Hepatocyte (in vitro differentiated cells): ENCODE measurements at regions not wholly inside any gene's neighbourhood (a gene's known extent, or its start where the extent isn't known, plus 50 kb on each side); places are given as distances from the start of the nearest gene placed in this dataset.

ENCODE experiments used
- DNase-seq: peaks from one replicate; pipeline ENCODE4 v3.0.0-alpha.2; 2016; ENCODE audit warnings: low spot score
- H2AFZ ChIP-seq: fragments of 200-600 bp; sonication (generic); 2 replicates; pipeline ENCODE4 v1.6.0; 2016; ENCODE audit warnings: antibody characterized with exemption, mild to moderate bottlenecking
- H3K27ac ChIP-seq: fragments of 200-600 bp; sonication (generic); 2 replicates; pipeline ENCODE4 v1.5.1; 2016; ENCODE audit warnings: mild to moderate bottlenecking
- H3K27me3 ChIP-seq: fragments of 200-600 bp; sonication (generic); 2 replicates; pipeline ENCODE4 v1.6.1; 2016
- H3K36me3 ChIP-seq: fragments of 200-600 bp; sonication (generic); replicated peaks from 2 replicates; pipeline ENCODE4 v1.5.1; 2016; ENCODE audit warnings: low read depth; ENCODE audit not compliant: insufficient read depth
- H3K4me1 ChIP-seq: fragments of 200-600 bp; sonication (generic); 2 replicates; pipeline ENCODE4 v1.5.1; 2016; ENCODE audit warnings: mild to moderate bottlenecking, moderate library complexity; ENCODE audit not compliant: insufficient read depth
- H3K4me2 ChIP-seq: fragments of 200-600 bp; sonication (generic); 2 replicates; pipeline ENCODE4 v1.6.0; 2016
- H3K4me3 ChIP-seq: fragments of 200-600 bp; sonication (generic); 2 replicates; pipeline ENCODE4 v1.5.1; 2016; ENCODE audit warnings: mild to moderate bottlenecking
- H3K79me2 ChIP-seq: fragments of 200-600 bp; sonication (generic); 2 replicates; pipeline ENCODE4 v1.6.0; 2017; ENCODE audit warnings: mild to moderate bottlenecking
- H3K9me2 ChIP-seq: fragments of 200-600 bp; sonication (generic); replicated peaks from 2 replicates; pipeline ENCODE4 v1.6.0; 2017; ENCODE audit warnings: mild to moderate bottlenecking; ENCODE audit not compliant: insufficient read depth
- H3K9me3 ChIP-seq: fragments of 200-600 bp; sonication (generic); 2 replicates; pipeline ENCODE4 v1.5.1; 2016; ENCODE audit warnings: low read depth, mild to moderate bottlenecking
- H4K20me1 ChIP-seq: fragments of 200-600 bp; sonication (generic); 2 replicates; pipeline ENCODE4 v1.6.0; 2016; ENCODE audit warnings: mild to moderate bottlenecking; ENCODE audit not compliant: insufficient read depth, poor library complexity, severe bottlenecking
- EZH2 ChIP-seq: fragments of 200-600 bp; sonication (generic); IDR thresholded peaks from 2 replicates; pipeline ENCODE4 v1.6.1; 2016; ENCODE audit warnings: antibody characterized with exemption, mild to moderate bottlenecking, borderline replicate concordance
- EZH2phosphoT487 ChIP-seq: fragments of 200-600 bp; sonication (generic); IDR thresholded peaks from one replicate; pipeline ENCODE4 v1.6.1; 2018; ENCODE audit warnings: antibody characterized with exemption, mild to moderate bottlenecking, low read depth, moderate library complexity; ENCODE audit not compliant: unreplicated experiment, severe bottlenecking
- WGBS: methylation state at CpG from one replicate; pipeline ENCODE4 v1.1.6; 2016; ENCODE audit warnings: low lambda C conversion rate; ENCODE audit errors: missing lambda C conversion rate; 5-methylcytosine and 5-hydroxymethylcytosine counted together
- TF ChIP-seq, protein P1 (sequence below): fragments of 200-600 bp; sonication (generic); IDR thresholded peaks from 2 replicates; pipeline ENCODE4 v1.5.1; 2016; ENCODE audit warnings: antibody characterized with exemption, mild to moderate bottlenecking; ENCODE audit not compliant: poor library complexity

- Histone ChIP-seq H3K79me2 (no peaks in the 10 kb centered on the region), H2AFZ (no peak overlapping the region), H3K9me3 (no peaks in the 10 kb centered on the region), H3K36me3 (no peaks in the 10 kb centered on the region), H3K4me3 (no peak overlapping the region), H3K4me2 (no peak overlapping the region), H3K9me2 (no peaks in the 10 kb centered on the region), H3K4me1 (no peaks in the 10 kb centered on the region), H3K27ac (no peak overlapping the region), H4K20me1 (no peaks in the 10 kb centered on the region), H3K27me3 (no peaks in the 10 kb centered on the region)
- TF ChIP-seq EZH2 = no peak
- TF ChIP-seq, protein P1, sequence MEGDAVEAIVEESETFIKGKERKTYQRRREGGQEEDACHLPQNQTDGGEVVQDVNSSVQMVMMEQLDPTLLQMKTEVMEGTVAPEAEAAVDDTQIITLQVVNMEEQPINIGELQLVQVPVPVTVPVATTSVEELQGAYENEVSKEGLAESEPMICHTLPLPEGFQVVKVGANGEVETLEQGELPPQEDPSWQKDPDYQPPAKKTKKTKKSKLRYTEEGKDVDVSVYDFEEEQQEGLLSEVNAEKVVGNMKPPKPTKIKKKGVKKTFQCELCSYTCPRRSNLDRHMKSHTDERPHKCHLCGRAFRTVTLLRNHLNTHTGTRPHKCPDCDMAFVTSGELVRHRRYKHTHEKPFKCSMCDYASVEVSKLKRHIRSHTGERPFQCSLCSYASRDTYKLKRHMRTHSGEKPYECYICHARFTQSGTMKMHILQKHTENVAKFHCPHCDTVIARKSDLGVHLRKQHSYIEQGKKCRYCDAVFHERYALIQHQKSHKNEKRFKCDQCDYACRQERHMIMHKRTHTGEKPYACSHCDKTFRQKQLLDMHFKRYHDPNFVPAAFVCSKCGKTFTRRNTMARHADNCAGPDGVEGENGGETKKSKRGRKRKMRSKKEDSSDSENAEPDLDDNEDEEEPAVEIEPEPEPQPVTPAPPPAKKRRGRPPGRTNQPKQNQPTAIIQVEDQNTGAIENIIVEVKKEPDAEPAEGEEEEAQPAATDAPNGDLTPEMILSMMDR = no peak
- TF ChIP-seq EZH2phosphoT487 = no peak
- 85% methylated on average over 3 of the region's 3 CpGs for WGBS
- DNase-seq = no peak
These were observed 558.6 kb downstream of the TBC1D32 start for GRCh38 chr6:120775698-120776097.

- TF ChIP-seq EZH2 (no peak), EZH2phosphoT487 (no peak)
- TF ChIP-seq, protein P1 = no peak
- no peak overlapping the region for H3K4me3 ChIP-seq
- no peaks in the 10 kb centered on the region for H3K27me3 ChIP-seq
- no peaks in the 10 kb centered on the region for H3K9me2 ChIP-seq
- no peaks in the 10 kb centered on the region for H3K9me3 ChIP-seq
- no peaks in the 10 kb centered on the region for H3K36me3 ChIP-seq
- no peak overlapping the region for H3K4me2 ChIP-seq
- H2AFZ ChIP-seq = no peak overlapping the region
- no peak for DNase-seq
- no peak overlapping the region for H3K27ac ChIP-seq
- 46% methylated on average over 1 of the region's 1 CpG for WGBS
- H3K79me2 ChIP-seq = no peaks in the 10 kb centered on the region
- H4K20me1 ChIP-seq = no peaks in the 10 kb centered on the region
- no peaks in the 10 kb centered on the region for H3K4me1 ChIP-seq
These were observed 560.0 kb downstream of the TBC1D32 start for GRCh38 chr6:120774275-120774674.

DNA sequence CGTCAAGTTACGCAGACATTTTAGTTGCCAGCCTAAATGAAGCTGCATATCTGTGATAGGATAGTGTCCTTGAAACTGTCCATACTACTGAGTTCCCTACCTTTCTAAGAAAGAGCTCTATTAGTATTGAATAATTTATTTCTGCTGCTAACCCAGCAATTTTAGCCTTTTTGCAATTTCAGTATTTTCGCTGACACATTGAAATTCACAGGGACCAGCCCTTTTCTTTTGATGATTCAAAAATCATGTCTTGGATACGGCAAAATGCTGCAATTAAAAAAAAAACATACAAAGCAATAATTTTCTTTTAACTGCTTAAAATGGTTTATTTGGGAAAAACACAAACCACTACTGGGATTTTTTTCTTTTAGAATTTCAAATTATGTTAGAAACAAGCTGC is 563.3 kb downstream of the TBC1D32 start:
- H3K9me3 ChIP-seq = no peaks in the 10 kb centered on the region
- no peak overlapping the region for H3K27ac ChIP-seq
- H3K79me2 ChIP-seq = no peaks in the 10 kb centered on the region
- H2AFZ ChIP-seq = no peak overlapping the region
- no peak for DNase-seq
- H3K4me1 ChIP-seq = no peaks in the 10 kb centered on the region
- no peaks in the 10 kb centered on the region for H3K9me2 ChIP-seq
- no peaks in the 10 kb centered on the region for H3K36me3 ChIP-seq
- no peaks in the 10 kb centered on the region for H3K27me3 ChIP-seq
- no peak overlapping the region for H3K4me3 ChIP-seq
- no peak overlapping the region for H3K4me2 ChIP-seq
- 98% methylated on average over 4 of the region's 4 CpGs for WGBS
- no peak for TF ChIP-seq EZH2phosphoT487
- TF ChIP-seq EZH2 = no peak
- TF ChIP-seq, protein P1 = no peak
- no peaks in the 10 kb centered on the region for H4K20me1 ChIP-seq

DNA sequence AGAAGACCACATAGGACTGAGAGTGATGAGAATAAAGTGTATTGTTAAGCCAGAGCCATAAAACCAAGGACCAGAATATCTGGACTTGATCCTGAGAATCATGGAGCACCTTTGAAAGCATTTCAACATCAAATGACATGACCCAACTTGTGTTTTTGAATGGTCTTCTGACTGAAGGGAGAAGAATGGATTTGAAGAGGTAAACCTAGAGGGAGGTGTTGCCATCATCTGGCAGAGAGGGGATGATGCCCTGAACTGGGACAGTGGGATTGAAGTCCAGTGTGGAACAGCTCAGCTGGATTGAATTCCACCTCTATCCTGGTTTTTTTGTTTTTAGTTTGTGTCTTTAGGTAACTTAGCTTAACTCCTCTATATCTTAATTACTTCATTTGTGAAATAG is 570.0 kb downstream of the TBC1D32 start:
- no peak overlapping the region for H3K4me2 ChIP-seq
- no peaks in the 10 kb centered on the region for H3K79me2 ChIP-seq
- H2AFZ ChIP-seq = no peak overlapping the region
- H3K9me3 ChIP-seq = no peaks in the 10 kb centered on the region
- H3K27ac ChIP-seq = no peak overlapping the region
- H3K9me2 ChIP-seq = no peaks in the 10 kb centered on the region
- TF ChIP-seq, protein P1 = no peak
- no peak for TF ChIP-seq EZH2phosphoT487
- no peak for TF ChIP-seq EZH2
- no peak overlapping the region for H3K4me3 ChIP-seq
- no peaks in the 10 kb centered on the region for H4K20me1 ChIP-seq
- no peak for DNase-seq
- no peaks in the 10 kb centered on the region for H3K4me1 ChIP-seq
- no peaks in the 10 kb centered on the region for H3K27me3 ChIP-seq
- no peaks in the 10 kb centered on the region for H3K36me3 ChIP-seq
